ENCODE measurements at regions not wholly inside any gene's neighbourhood (a gene's known extent, or its start where the extent isn't known, plus 50 kb on each side); places are given as distances from the start of the nearest gene placed in this dataset.

DNA sequence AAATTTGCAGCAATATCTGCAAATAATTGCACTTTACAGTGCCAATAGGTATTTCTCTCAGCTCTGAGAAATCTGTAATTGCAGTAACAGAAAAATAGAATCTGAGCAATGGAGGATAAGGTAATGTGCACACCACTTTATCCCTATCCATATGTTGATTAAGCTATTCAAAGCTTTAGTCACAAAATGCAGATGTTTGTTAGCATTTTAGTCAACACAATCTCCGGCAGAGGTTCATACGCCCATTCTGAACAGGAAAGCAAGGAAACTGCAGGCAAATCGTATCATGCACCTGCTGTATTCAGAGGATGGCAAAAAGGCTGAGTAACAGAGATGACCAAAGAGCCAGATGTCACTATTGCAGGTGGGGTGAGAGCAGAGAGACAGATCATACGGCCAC, 566.2 kb upstream of the CDH2 start:
- TF ChIP-seq SP4 (IDR thresholded peaks at IDR 0.05; ENCODE audit: low read length) (no peak), POLR2A (IDR thresholded peaks at IDR 0.05; ENCODE audit: control extremely low read depth in 1 of 2, low read depth in 2 of 2, low read length in 2 of 2) (no peak)
- TF ChIP-seq, protein P1, sequence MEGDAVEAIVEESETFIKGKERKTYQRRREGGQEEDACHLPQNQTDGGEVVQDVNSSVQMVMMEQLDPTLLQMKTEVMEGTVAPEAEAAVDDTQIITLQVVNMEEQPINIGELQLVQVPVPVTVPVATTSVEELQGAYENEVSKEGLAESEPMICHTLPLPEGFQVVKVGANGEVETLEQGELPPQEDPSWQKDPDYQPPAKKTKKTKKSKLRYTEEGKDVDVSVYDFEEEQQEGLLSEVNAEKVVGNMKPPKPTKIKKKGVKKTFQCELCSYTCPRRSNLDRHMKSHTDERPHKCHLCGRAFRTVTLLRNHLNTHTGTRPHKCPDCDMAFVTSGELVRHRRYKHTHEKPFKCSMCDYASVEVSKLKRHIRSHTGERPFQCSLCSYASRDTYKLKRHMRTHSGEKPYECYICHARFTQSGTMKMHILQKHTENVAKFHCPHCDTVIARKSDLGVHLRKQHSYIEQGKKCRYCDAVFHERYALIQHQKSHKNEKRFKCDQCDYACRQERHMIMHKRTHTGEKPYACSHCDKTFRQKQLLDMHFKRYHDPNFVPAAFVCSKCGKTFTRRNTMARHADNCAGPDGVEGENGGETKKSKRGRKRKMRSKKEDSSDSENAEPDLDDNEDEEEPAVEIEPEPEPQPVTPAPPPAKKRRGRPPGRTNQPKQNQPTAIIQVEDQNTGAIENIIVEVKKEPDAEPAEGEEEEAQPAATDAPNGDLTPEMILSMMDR (IDR thresholded peaks at IDR 0.05; ENCODE audit: control extremely low read depth in 1 of 3, insufficient read depth in 1 of 3, low read depth in 1 of 3, low read length in 3 of 3) = no peak
